ENCODE measurements at regions not wholly inside any gene's neighbourhood (a gene's known extent, or its start where the extent isn't known, plus 50 kb on each side); places are given as distances from the start of the nearest gene placed in this dataset.

GRCh38 chr7:24456526-24457218, 116.6 kb upstream of the PALS2 start:
- Histone ChIP-seq H3K4me1 (ENCODE audit: control insufficient read depth, insufficient read depth, low read length) (peaks cover 14% of the 10 kb centered on the region; the same call in 1 of the 2 replicates), H3K4me3 (ENCODE audit: low read depth, low read length) (no peak overlapping the region), H3K36me3 (ENCODE audit: control insufficient read depth, insufficient read depth, low read length) (no peaks in the 10 kb centered on the region), H3K27ac (ENCODE audit: low read depth, low read length) (no peak overlapping the region), H3K9ac (ENCODE audit: low read depth, low read length) (no peak overlapping the region), H3K27me3 (ENCODE audit: control insufficient read depth, insufficient read depth, low read length) (peaks cover 2% of the 10 kb centered on the region; the same call in 1 of the 2 replicates), H3K9me3 (ENCODE audit: control insufficient read depth, insufficient read depth, low read length) (no peaks in the 10 kb centered on the region)

GRCh38 chr7:24457219-24457558, 116.1 kb upstream of the PALS2 start:
- Histone ChIP-seq H3K4me3 (ENCODE audit: low read depth, low read length) (no peak overlapping the region), H3K4me1 (ENCODE audit: control insufficient read depth, insufficient read depth, low read length) (peaks cover 14% of the 10 kb centered on the region; the same call in 1 of the 2 replicates), H3K27ac (ENCODE audit: low read depth, low read length) (no peak overlapping the region), H3K36me3 (ENCODE audit: control insufficient read depth, insufficient read depth, low read length) (no peaks in the 10 kb centered on the region), H3K9me3 (ENCODE audit: control insufficient read depth, insufficient read depth, low read length) (no peaks in the 10 kb centered on the region), H3K27me3 (ENCODE audit: control insufficient read depth, insufficient read depth, low read length) (peaks cover 2% of the 10 kb centered on the region; the same call in 1 of the 2 replicates), H3K9ac (ENCODE audit: low read depth, low read length) (no peak overlapping the region)

GRCh38 chr7:24462117-24462516, 111.1 kb upstream of the PALS2 start:
- Histone ChIP-seq H3K36me3 (ENCODE audit: control insufficient read depth, insufficient read depth, low read length) (no peaks in the 10 kb centered on the region), H3K4me1 (ENCODE audit: control insufficient read depth, insufficient read depth, low read length) (peaks cover 3% of the 10 kb centered on the region; the same call in 1 of the 2 replicates), H3K4me3 (ENCODE audit: low read depth, low read length) (no peak overlapping the region), H3K27me3 (ENCODE audit: control insufficient read depth, insufficient read depth, low read length) (peaks cover 1% of the 10 kb centered on the region; the same call in 1 of the 2 replicates), H3K27ac (ENCODE audit: low read depth, low read length) (no peak overlapping the region), H3K9ac (ENCODE audit: low read depth, low read length) (no peak overlapping the region), H3K9me3 (ENCODE audit: control insufficient read depth, insufficient read depth, low read length) (no peaks in the 10 kb centered on the region)

GRCh38 chr7:24462984-24463383, 110.3 kb upstream of the PALS2 start:
- H3K27ac ChIP-seq (ENCODE audit: low read depth, low read length), result no peak overlapping the region
- H3K4me3 ChIP-seq (ENCODE audit: low read depth, low read length), result no peak overlapping the region

GRCh38 chr7:24463474-24463873, 109.8 kb upstream of the PALS2 start:
- no peaks in the 10 kb centered on the region for H3K9me3 ChIP-seq (ENCODE audit: control insufficient read depth, insufficient read depth, low read length)
- H3K27ac ChIP-seq (ENCODE audit: low read depth, low read length), result no peak overlapping the region
- no peak overlapping the region for H3K4me3 ChIP-seq (ENCODE audit: low read depth, low read length)
- no peaks in the 10 kb centered on the region for H3K36me3 ChIP-seq (ENCODE audit: control insufficient read depth, insufficient read depth, low read length)
- no peaks in the 10 kb centered on the region; the same call in 1 of the 2 replicates for H3K27me3 ChIP-seq (ENCODE audit: control insufficient read depth, insufficient read depth, low read length)
- H3K4me1 ChIP-seq (ENCODE audit: control insufficient read depth, insufficient read depth, low read length), result peaks cover 5% of the 10 kb centered on the region; the same call in 1 of the 2 replicates
- no peak overlapping the region for H3K9ac ChIP-seq (ENCODE audit: low read depth, low read length)

More at GRCh38 chr7:24462984-24463383, 110.3 kb upstream of the PALS2 start:
- no peaks in the 10 kb centered on the region for H3K36me3 ChIP-seq (ENCODE audit: control insufficient read depth, insufficient read depth, low read length)
- peaks cover 5% of the 10 kb centered on the region; the same call in 1 of the 2 replicates for H3K4me1 ChIP-seq (ENCODE audit: control insufficient read depth, insufficient read depth, low read length)
- no peaks in the 10 kb centered on the region; the same call in 1 of the 2 replicates for H3K27me3 ChIP-seq (ENCODE audit: control insufficient read depth, insufficient read depth, low read length)
- H3K9me3 ChIP-seq (ENCODE audit: control insufficient read depth, insufficient read depth, low read length), result no peaks in the 10 kb centered on the region
- H3K9ac ChIP-seq (ENCODE audit: low read depth, low read length), result no peak overlapping the region

- Histone ChIP-seq H3K9me3 (ENCODE audit: control insufficient read depth, insufficient read depth, low read length) (no peaks in the 10 kb centered on the region), H3K27ac (ENCODE audit: low read depth, low read length) (no peak overlapping the region), H3K9ac (ENCODE audit: low read depth, low read length) (no peak overlapping the region), H3K36me3 (ENCODE audit: control insufficient read depth, insufficient read depth, low read length) (no peaks in the 10 kb centered on the region), H3K4me3 (ENCODE audit: low read depth, low read length) (no peak overlapping the region), H3K27me3 (ENCODE audit: control insufficient read depth, insufficient read depth, low read length) (no peaks in the 10 kb centered on the region; the same call in 1 of the 2 replicates), H3K4me1 (ENCODE audit: control insufficient read depth, insufficient read depth, low read length) (peaks cover 5% of the 10 kb centered on the region; the same call in 1 of the 2 replicates)
Measured at GRCh38 chr7:24464861-24465260, 108.4 kb upstream of the PALS2 start.

- Histone ChIP-seq H3K36me3 (ENCODE audit: control insufficient read depth, insufficient read depth, low read length) (no peaks in the 10 kb centered on the region), H3K27me3 (ENCODE audit: control insufficient read depth, insufficient read depth, low read length) (no peaks in the 10 kb centered on the region; the same call in 1 of the 2 replicates), H3K9ac (ENCODE audit: low read depth, low read length) (no peak overlapping the region), H3K4me1 (ENCODE audit: control insufficient read depth, insufficient read depth, low read length) (peaks cover 5% of the 10 kb centered on the region; the same call in 1 of the 2 replicates), H3K27ac (ENCODE audit: low read depth, low read length) (no peak overlapping the region), H3K4me3 (ENCODE audit: low read depth, low read length) (no peak overlapping the region), H3K9me3 (ENCODE audit: control insufficient read depth, insufficient read depth, low read length) (no peaks in the 10 kb centered on the region)
Measured at GRCh38 chr7:24466168-24466768, 107.0 kb upstream of the PALS2 start.

GRCh38 chr7:24469118-24469517, 104.1 kb upstream of the PALS2 start:
- no peaks in the 10 kb centered on the region for H3K9me3 ChIP-seq (ENCODE audit: control insufficient read depth, insufficient read depth, low read length)
- peaks cover 10% of the 10 kb centered on the region; the same call in 1 of the 2 replicates for H3K4me1 ChIP-seq (ENCODE audit: control insufficient read depth, insufficient read depth, low read length)
- no peaks in the 10 kb centered on the region for H3K36me3 ChIP-seq (ENCODE audit: control insufficient read depth, insufficient read depth, low read length)
- H3K4me3 ChIP-seq (ENCODE audit: low read depth, low read length), result no peak overlapping the region
- no peak overlapping the region for H3K27ac ChIP-seq (ENCODE audit: low read depth, low read length)
- H3K27me3 ChIP-seq (ENCODE audit: control insufficient read depth, insufficient read depth, low read length), result no peaks in the 10 kb centered on the region; the same call in 1 of the 2 replicates
- H3K9ac ChIP-seq (ENCODE audit: low read depth, low read length), result no peak overlapping the region

GRCh38 chr7:24472093-24472492, 101.2 kb upstream of the PALS2 start:
- H3K9ac ChIP-seq (ENCODE audit: low read depth, low read length), result no peak overlapping the region
- H3K4me1 ChIP-seq (ENCODE audit: control insufficient read depth, insufficient read depth, low read length), result peaks cover 21% of the 10 kb centered on the region
- no peak overlapping the region for H3K4me3 ChIP-seq (ENCODE audit: low read depth, low read length)
- H3K9me3 ChIP-seq (ENCODE audit: control insufficient read depth, insufficient read depth, low read length), result no peaks in the 10 kb centered on the region
- no peaks in the 10 kb centered on the region for H3K36me3 ChIP-seq (ENCODE audit: control insufficient read depth, insufficient read depth, low read length)
- no peak overlapping the region for H3K27ac ChIP-seq (ENCODE audit: low read depth, low read length)
- no peaks in the 10 kb centered on the region for H3K27me3 ChIP-seq (ENCODE audit: control insufficient read depth, insufficient read depth, low read length)

GRCh38 chr7:24475166-24475961, 97.9 kb upstream of the PALS2 start:
- H3K27ac ChIP-seq (ENCODE audit: low read depth, low read length), result no peak overlapping the region
- no peaks in the 10 kb centered on the region for H3K9me3 ChIP-seq (ENCODE audit: control insufficient read depth, insufficient read depth, low read length)
- H3K4me3 ChIP-seq (ENCODE audit: low read depth, low read length), result no peak overlapping the region
- H3K27me3 ChIP-seq (ENCODE audit: control insufficient read depth, insufficient read depth, low read length), result no peaks in the 10 kb centered on the region
- no peaks in the 10 kb centered on the region for H3K36me3 ChIP-seq (ENCODE audit: control insufficient read depth, insufficient read depth, low read length)
- no peak overlapping the region for H3K9ac ChIP-seq (ENCODE audit: low read depth, low read length)
- H3K4me1 ChIP-seq (ENCODE audit: control insufficient read depth, insufficient read depth, low read length), result peaks cover 32% of the 10 kb centered on the region

Measured in HUES48 (cell line).